Right lobe of liver (tissue), 4 donors: ENCODE measurements at regions not wholly inside any gene's neighbourhood (a gene's known extent, or its start where the extent isn't known, plus 50 kb on each side); places are given as distances from the start of the nearest gene placed in this dataset.

Experiments used
- POLR2A ChIP-seq: fragments of 450-650 bp; IDR thresholded peaks from one replicate; pipeline ENCODE4 v1.6.1; 2017; ENCODE audit warnings: antibody characterized with exemption, mild to moderate bottlenecking
- TF ChIP-seq, protein P1 (sequence below), 4 donors: fragments of 200-600 bp in 3 of 4; fragments of 450-650 bp in 1 of 4; IDR thresholded peaks; one replicate each; pipeline versions ENCODE4 v1.5.1 to v1.8.0; 2016 to 2022; ENCODE audit warnings: antibody characterized with exemption in 4 of 4, mild to moderate bottlenecking in 2 of 4
- donor health status: DM: no; HTN: no; CAD: no.
- donor health status: DM: no; HTN: no; CAD: no.
- donor health status: DM: no; HTN: yes; CAD: no.

DNA sequence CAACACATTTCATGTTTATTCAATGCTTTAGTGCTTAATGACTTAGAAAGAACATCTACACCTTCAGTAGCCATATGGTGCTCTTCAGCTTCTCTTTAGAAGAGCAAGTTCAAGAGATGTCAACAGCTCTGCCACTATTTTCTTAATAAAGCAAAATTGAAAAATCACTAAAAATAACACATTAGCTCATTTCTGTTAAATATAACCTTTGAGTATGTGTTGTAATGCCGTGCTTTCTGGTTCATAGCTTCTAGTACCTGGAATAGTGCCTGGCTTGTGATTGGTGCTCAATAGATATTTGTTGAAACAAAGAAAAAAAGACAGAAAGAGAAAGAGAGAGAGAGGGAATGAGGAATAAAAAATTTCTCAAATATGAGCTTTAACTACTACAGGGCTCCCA lies 349.8 kb upstream of the SPRED2 start:
- TF ChIP-seq, protein P1, sequence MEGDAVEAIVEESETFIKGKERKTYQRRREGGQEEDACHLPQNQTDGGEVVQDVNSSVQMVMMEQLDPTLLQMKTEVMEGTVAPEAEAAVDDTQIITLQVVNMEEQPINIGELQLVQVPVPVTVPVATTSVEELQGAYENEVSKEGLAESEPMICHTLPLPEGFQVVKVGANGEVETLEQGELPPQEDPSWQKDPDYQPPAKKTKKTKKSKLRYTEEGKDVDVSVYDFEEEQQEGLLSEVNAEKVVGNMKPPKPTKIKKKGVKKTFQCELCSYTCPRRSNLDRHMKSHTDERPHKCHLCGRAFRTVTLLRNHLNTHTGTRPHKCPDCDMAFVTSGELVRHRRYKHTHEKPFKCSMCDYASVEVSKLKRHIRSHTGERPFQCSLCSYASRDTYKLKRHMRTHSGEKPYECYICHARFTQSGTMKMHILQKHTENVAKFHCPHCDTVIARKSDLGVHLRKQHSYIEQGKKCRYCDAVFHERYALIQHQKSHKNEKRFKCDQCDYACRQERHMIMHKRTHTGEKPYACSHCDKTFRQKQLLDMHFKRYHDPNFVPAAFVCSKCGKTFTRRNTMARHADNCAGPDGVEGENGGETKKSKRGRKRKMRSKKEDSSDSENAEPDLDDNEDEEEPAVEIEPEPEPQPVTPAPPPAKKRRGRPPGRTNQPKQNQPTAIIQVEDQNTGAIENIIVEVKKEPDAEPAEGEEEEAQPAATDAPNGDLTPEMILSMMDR (IDR thresholded peaks at IDR 0.05) = no peak
- no peak for TF ChIP-seq POLR2A
